Bronchial epithelial cell (primary cell): ENCODE measurements at regions not wholly inside any gene's neighbourhood (a gene's known extent, or its start where the extent isn't known, plus 50 kb on each side); places are given as distances from the start of the nearest gene placed in this dataset.
A peak's percentile ranks its signal among the peaks of the same experiment; 100 is the strongest.
"Not testable (repeated sequence)": the region's sequence is repeated elsewhere in the genome, so short reads cannot be mapped to it uniquely, and the experiment has no call there.

ENCODE experiments used
- DNase-seq: peaks from one replicate; pipeline ENCODE4 v3.0.0-alpha.2; 2010; ENCODE audit warnings: low read depth
- FAIRE-seq: peaks from 2 replicates; lab custom pipeline; 2011; peaks lifted over from hg19 to GRCh38; lab: Jason Lieb, UNC
- H3K27me3 ChIP-seq: 2 replicates; pipeline ENCODE4 v1.5.1; 2011; ENCODE audit warnings: low read length; ENCODE audit not compliant: control insufficient read depth, insufficient read depth
- H3K36me3 ChIP-seq: 2 replicates; pipeline ENCODE4 v1.5.1; 2011; ENCODE audit warnings: low read length; ENCODE audit not compliant: control insufficient read depth, insufficient read depth
- H3K4me3 ChIP-seq: 2 replicates; pipeline ENCODE4 v1.5.1; 2011; ENCODE audit warnings: mild to moderate bottlenecking, low read depth, low read length, control low read depth
- CTCF ChIP-seq: IDR thresholded peaks from 2 replicates; pipeline ENCODE4 v1.5.1; 2011; ENCODE audit warnings: mild to moderate bottlenecking, moderate library complexity, low read length, control low read depth, inconsistent platforms; ENCODE audit not compliant: insufficient read depth, severe bottlenecking

DNA sequence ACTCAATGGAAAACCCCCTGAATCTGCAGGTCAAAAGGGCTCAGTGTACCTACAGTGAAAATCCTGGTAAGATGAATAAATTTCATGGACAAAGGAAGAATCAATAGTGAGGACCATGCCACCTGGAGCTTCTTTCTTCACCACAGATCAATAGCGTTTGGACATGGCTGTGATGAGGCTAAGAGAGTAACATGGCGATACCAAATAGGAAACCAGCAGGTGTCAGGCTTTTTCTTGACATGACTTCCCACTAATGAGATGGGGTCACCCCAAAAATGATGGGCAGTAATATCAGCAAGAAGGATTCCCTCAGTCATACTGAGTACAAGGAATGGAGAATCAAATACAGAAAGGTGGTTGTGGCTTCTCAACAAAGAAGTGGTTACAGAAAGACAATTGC is 208.5 kb upstream of the PLPPR1 start:
- H3K36me3 ChIP-seq = no peaks in the 10 kb centered on the region
- no peaks in the 10 kb centered on the region for H3K27me3 ChIP-seq
- FAIRE-seq (no peak), DNase-seq (no peak)
- H3K4me3 ChIP-seq = no peak overlapping the region
- TF ChIP-seq CTCF = no peak

DNA sequence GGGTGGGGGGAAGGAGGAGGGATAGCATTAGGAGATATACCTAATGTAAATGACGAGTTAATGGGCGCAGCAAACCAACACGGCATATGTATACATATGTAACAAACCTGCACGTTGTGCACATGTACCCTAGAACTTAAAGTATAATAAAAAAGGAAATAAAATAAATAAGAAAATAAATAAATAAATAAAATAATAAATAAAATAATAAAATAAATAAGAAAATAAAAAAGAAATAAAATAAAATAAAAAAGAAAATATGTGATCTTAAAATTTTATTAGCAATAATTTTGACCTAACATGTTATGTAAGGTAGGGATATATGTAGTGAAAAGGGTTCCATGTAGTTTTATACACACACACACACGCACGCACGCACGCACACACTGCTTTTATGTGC is 195.5 kb upstream of the PLPPR1 start:
- not testable (repeated sequence) for FAIRE-seq

DNA sequence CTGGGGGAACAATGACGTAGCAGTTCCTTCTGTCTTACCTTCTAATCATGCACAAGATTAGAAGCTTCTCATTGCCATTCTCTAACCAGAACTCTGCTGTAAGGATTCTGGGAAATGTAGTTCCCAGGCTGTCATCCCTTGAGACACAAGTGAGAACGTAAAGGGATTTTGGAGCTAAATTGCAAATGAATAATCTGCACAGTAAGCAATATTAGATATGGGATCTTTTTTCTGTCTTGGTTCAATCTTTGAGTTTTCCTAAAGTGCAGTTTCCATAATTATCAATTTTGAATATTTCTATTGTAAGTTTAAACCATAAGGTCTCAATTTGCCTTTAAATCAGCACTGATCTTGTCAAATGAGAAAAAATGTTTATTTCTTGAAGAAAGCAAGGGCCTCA is 189.7 kb upstream of the PLPPR1 start:
- Histone ChIP-seq H3K4me3 (no peak overlapping the region), H3K36me3 (no peaks in the 10 kb centered on the region), H3K27me3 (no peaks in the 10 kb centered on the region)
- no peak for TF ChIP-seq CTCF
- DNase-seq = no peak
- FAIRE-seq = no peak

More for the DNA sequence above, 195.5 kb upstream of the PLPPR1 start:
- H3K27me3 ChIP-seq, DNase-seq, H3K36me3 ChIP-seq, H3K4me3 ChIP-seq: not testable (repeated sequence)

DNA sequence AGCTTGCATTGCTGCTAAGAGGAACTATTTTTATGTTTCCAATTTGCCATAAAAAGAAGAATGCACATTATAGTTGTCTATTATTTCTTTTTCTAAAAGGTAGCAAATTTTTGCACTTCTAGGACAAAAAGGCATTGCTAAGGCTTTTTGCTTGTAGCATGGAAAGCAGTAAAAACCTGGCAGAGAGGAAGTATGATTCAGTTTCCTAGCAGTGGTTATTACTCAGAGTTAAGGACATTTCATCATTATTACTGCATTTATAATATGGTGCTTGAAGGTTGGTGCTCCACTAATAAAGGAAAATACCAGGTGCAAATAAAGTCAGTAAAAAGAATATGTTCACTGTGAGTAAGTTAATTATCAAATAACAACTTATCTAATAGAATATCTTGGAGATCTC is 179.8 kb upstream of the PLPPR1 start:
- TF ChIP-seq CTCF = no peak
- H3K27me3 ChIP-seq = no peaks in the 10 kb centered on the region
- FAIRE-seq = no peak

DNA sequence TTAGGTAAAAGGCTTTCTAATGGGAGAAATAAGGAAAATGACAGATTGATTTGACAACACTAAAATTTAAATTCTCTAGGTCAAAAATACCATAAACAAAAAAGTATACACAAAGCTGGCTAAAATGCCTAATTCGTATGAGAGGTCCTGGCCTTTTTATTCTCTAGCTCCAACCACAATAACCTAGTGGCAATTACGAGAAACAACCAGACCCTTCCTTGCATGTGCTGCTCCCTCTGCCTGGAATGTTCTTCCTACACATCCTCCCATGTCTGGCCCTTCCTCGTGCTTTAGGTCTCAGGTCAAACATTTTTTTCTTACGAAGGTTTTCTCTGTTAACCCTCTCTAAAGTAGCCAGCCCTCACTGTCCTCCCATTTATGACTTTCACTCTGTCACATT is 176.4 kb upstream of the PLPPR1 start:
- Histone ChIP-seq H3K27me3 (no peaks in the 10 kb centered on the region), H3K4me3 (no peak overlapping the region), H3K36me3 (no peaks in the 10 kb centered on the region)
- FAIRE-seq (no peak), DNase-seq (no peak)
- TF ChIP-seq CTCF = no peak

More for the DNA sequence above, 179.8 kb upstream of the PLPPR1 start:
- Histone ChIP-seq H3K36me3 (no peaks in the 10 kb centered on the region), H3K4me3 (no peak overlapping the region)
- peak; percentile 49 for DNase-seq

DNA sequence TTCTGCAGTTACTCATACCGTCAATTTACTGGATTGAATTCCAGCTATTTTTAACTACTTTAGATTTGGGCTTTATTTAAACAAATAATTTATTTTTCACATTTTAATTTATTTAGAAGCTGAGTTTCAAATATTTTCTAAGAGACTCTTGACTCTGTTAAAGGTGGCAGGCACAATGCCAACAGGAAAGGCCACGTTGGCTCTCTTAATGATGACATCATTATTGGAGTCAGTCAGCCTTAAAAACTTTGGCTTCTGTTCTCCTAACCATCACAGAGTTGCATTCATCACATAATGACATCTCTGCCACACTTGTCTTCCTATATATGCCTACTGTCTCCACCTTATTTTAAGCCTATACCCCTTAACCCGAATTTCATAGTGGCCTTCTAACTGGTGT is 172.3 kb upstream of the PLPPR1 start:
- DNase-seq (peak; percentile 3), FAIRE-seq (no peak)
- Histone ChIP-seq H3K36me3 (no peaks in the 10 kb centered on the region), H3K27me3 (no peaks in the 10 kb centered on the region), H3K4me3 (no peak overlapping the region)
- no peak for TF ChIP-seq CTCF
